ENCODE measurements at regions not wholly inside any gene's neighbourhood (a gene's known extent, or its start where the extent isn't known, plus 50 kb on each side); places are given as distances from the start of the nearest gene placed in this dataset.

DNA sequence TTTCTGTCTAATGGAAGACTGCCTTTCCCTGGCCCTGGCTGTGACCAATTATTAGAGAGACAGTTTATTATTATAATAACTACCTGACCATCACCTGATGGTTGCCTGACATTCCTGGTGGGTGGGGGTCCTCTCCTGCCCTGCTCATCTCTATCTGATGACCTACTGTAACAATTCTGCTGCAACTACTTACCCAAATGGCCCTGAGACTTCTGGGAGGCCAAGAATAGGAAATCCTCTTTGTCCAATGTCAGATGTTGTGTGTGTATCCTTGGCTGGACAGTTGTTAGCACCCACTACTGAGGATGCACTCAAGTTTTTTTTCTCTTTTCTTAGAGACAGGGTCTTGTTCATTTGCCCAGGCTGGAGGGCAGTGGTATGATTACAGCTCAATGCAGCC, 110.3 kb downstream of the DDX1 start:
- DNase-seq (ENCODE audit: low read depth), result no peak

DNA sequence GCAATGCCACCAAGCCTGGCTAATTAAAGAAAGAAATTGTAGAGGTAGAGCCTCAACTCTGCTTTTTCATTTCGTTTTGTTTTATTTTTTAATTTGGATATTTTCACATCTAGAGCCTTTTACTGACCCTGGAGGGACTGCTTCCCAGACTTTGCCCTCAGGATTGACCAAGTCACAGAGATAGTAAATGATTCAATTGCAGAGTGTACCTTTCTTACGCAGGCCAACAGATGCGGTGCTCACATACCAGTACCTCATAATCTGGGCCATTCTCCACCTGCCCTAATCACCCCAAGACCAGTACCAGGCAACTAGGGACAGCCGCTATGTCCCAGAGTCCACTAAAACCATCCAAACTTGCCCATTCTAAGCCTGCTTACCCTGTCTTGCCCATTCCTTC, 110.8 kb downstream of the DDX1 start:
- DNase-seq (ENCODE audit: low read depth), result no peak

GRCh38 chr2:15703365-15703869, 111.7 kb downstream of the DDX1 start:
- DNase-seq (ENCODE audit: low read depth), result no peak

DNA sequence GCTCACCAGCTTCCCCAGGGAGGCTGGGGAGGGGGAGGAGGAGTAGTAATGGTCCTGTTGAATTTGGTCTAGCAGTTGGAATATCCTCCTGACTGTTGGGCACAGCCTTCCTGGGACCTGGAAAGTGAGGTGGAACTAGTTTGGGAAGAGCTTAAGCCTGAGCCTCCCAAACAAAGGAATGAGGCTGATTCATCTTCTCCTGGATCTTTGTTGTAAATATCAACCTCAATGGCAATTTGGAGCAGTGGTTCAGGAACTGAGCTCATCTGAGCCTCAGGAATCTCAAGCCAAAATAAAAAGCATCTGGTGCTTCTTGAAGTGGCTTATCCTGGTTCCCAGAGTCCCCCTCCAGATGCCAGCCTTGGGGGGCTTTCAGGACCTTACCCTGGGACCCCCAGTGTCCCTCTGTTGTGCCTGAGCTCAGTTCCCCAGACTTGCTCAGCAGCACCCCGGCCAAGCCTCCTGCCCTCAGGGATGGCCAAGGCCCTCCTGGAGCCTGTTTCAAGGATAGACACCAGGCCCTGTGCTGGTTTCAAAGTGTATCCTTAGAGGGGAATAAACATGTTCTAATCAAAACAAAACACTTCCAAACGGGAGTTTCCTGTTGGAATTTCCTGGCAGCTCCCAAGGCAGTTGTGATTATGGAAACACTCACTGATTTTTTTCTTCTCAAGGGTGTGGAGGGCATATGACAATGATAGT, 112.6 kb downstream of the DDX1 start:
- no peak for DNase-seq (ENCODE audit: low read depth)

GRCh38 chr2:15704788-15705115, 113.1 kb downstream of the DDX1 start:
- DNase-seq (ENCODE audit: low read depth), result no peak

GRCh38 chr2:15705310-15705709, 113.6 kb downstream of the DDX1 start:
- no peak for DNase-seq (ENCODE audit: low read depth)

DNA sequence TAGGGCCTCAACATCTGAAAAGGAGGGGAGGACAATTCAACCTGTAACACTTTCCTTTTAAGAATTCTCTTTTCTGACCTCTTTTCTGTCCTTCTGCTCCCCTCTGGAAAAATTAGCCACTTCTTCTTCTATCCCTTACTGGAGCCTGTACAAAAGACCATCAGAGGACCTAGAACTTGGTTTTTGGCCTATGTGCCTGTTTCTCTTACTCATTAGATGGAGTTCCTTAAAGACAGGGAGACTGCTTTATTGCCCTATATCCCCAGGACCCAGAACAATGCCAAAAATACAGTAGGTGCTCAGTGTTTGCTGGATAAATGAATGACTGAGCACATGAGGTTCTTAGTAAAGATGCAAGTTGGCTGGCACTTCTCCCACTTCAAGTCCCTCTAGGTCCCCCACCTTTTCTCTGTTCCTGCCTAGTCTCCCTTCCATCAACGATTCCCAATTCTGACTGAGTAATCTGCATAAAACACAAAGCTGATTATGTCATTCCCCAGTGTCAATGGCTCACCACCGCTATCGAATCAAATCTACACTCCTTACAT, 114.2 kb downstream of the DDX1 start:
- DNase-seq (ENCODE audit: low read depth), result no peak

DNA sequence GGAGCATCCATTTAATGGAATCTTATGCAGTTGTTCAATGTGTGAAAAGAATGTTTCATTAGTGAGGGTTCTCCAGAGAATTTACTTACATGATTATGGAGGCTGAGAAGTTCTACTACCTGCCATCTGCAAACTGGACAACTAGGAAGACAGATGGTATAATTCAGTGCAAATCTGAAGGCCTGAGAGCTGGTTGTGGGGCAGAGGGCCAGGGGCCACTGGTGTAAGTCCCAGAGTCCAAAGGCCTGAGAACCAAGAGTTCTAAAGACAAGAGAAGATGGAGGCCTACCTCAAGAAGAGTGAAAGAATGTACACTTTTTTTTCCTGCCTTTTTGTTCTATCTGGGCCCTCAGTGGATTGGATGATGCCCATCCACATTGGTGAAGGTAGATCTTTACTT, 114.8 kb downstream of the DDX1 start:
- no peak for DNase-seq (ENCODE audit: low read depth)

GRCh38 chr2:15706986-15707632, 115.4 kb downstream of the DDX1 start:
- no peak for DNase-seq (ENCODE audit: low read depth)

DNA sequence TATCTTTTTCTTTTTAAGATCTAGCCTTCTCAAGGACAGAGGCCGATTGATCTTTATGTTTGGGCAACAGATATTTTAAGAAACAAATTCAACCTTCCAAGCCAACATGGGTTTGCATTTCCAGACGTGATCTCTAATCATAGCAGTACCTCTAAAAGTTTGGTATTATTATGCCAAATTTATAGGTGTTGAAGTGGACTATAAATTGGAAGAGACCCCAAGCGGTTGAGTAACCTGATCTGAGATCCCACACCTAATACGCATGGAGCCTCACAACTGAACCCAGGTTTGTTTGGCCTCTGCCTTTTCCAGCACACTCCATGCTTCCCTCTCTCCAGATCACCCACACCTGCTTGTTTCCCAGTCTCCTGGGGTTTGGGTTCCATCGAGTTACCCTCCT, 116.5 kb downstream of the DDX1 start:
- no peak for DNase-seq (ENCODE audit: low read depth)

DNA sequence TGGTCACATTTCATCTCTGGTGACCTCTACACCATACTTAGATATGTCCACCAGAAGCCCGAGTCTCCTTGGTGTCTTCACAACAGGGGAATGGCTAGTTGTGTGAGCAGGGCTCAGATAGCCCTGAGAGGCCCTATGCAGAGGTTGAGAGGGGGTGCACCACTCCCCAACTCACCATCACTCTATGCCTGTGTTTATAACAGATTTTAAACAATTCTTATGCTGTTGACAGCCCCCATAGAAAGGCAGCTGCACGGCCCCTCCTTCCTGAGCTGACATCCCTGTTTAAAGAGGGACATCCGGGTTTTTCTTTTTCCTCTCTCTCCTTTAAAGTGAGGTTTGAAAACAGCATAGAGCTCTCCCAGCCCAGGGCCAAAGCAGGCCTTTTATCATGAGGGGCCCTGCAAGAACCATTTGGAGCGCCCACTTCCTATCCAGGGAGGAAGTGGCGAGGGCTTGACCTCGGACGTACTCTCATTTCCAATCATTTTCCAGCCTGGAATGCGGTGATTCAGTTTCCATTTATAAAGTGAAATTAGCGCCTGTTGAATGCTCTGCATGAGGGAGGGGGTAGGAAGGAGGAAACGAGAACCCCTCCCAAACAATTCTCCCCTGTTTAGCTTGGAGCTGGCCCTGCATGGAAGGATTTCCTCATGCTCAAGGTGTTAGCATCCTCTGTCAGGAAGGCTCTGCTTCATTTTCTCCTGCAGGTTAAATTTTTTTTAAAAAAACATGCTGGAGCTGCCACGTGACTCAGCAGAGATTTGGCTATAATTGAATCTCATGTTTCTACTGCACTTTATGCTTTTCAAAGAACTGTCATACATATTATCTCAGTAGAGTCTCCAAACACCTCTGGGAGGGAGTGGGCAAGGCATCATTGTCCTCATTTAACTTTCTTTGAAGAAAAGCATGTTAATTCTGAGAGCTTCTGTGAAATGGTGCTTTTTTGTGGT, 117.5 kb downstream of the DDX1 start:
- no peak for DNase-seq (ENCODE audit: low read depth)

DNA sequence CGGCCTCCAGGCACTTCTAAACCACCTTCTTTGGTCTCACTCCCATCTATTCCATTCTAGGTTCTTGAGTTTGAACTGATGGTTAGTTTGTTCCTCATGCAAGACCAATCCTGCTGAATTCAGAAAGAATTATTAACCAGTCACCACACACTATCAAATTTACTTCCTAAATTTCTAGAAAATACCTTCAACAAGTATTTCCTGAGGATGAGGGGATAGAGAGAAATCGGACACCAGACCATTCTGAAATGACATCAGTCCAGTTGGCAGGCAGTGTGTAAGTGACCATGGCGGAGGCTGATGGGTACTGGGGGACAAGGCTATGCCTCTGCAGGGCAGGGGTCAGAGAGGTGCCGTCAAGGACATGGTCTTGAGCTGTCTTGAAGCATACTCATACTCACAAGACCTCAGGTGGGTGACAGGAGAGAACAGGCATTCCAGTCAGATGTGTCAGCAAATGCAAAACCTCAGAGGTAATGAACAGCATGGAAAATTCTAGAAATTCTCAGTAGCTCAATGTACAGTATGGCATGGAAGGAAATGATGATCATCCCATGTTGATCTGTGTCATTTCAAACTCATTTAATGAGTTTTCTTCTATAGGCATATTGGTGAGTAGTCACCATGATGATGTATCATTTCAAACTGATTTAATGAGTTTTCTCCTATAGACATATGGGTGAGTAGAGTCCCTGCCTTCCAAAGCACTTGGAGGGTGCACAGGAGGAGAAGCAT, 119.6 kb downstream of the DDX1 start:
- DNase-seq (ENCODE audit: low read depth), result no peak

- no peak for DNase-seq (ENCODE audit: low read depth)
These were observed 121.1 kb downstream of the DDX1 start for GRCh38 chr2:15712551-15713342.

DNA sequence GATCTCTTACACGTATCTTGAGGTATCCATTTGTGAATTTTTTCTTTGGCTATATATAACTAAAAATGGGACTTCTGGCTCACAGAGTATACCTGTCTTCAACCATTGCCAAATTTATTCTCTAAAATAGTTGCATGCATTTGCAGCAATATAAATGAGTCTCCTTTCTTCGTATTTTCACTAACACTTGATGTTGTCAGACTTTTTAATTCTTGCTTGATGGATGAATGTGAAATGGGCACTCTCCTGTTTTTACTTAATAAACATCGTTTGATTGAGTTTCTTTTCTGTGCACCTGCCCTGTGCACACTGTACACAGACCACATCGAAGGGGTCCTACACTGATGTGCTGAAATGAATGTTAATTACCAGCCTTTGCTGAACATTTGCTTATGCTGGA, 121.8 kb downstream of the DDX1 start:
- DNase-seq (ENCODE audit: low read depth), result no peak

DNA sequence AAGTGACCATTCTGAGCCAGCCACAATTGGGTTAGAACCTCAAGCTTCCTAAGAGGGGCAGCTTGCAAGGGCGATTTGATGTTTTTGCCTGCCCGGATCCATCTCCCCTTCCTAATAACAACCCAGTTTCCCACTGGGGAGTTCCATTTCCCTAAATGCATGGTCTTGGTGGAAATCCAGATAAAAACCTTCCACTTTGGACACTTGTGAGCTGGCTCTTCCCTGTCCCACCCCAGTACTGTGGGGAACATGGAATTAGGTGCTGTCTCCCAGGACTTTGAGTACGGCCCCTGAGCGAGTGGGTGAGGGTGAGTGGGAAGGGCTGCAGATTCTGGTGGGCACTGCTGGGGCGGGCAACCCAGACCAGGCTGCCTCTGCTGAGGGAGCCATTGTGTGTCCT, 122.3 kb downstream of the DDX1 start:
- no peak for DNase-seq (ENCODE audit: low read depth)

DNA sequence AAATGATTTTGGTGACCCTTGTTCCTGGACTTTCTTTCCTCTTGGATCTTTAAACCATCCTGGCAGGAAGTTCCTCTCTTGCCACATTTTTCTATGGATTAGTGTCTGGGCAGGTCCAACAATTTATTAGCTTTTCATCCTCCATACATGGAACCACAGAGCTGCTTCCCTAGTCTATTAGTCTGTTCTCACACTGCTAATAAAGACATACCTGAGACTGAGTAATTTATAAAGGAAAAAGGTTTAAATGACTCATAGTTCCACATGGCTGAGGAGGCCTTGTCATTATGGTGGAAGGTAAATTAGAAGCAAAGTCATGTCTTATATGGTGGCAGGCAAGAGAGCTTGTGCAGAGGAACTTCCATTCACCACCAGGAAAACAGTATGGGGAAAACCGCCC, 122.9 kb downstream of the DDX1 start:
- no peak for DNase-seq (ENCODE audit: low read depth)

- DNase-seq (ENCODE audit: low read depth), result no peak
These were observed 123.9 kb downstream of the DDX1 start for GRCh38 chr2:15715596-15715995.

DNA sequence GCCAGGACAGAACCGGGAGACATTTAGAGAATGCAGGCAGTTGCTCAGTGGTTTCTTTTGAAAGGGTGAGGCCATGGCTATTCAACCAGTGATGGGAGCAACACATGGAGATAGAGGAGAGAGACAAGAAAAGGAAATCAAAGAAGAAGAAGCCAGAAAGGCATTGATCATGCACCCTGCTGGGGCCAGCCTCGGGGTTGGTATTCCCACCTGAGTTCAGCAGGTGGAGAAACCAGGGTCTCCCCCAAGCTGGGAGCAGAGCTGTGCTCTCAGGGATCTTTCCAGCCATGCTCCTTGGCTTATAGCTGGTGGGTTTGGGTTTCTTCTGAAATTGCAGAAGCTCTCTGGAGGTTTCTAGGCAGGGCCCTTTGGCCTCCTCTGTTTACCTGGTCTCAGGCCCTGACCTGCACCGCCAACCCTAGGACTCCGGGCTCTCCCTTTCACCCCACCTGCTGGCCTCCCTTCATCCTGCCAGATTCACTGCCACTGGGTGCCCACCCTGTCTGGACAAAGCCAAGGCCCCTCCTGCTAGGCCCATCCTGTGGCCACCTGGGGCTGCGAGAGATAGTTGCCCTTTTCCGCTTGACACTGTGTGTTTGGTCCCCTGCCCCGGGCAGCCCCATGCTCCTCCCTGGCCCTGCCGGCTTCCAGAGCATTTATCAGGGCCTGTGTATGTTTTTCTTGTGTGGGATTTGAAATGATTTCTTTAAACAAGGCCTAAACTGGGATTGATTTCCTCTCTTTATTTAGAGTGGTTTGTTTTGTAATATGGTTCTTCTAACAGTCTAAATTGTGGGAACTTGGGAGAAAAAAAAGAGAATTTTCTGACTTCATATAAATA, 126.7 kb downstream of the DDX1 start:
- DNase-seq (ENCODE audit: low read depth), result no peak

DNA sequence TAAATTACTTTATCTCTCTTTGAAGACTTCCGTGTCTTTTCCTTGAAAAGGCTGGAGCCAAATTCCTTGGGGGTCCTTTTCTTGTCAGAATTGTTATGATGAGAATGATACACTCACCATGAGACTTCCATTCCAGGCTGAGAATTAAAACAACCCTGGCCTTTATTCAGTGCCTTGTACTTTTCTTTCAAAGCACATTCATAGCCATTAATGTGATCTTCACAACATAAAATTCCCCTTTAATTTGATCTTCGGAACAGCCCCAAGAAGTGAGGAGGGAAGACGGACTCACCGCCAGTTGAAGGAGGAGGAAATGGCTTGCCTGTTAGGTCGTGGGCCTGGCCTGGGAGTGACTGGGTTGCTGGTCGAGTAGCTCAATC, 127.3 kb downstream of the DDX1 start:
- DNase-seq (ENCODE audit: low read depth), result no peak

Data from fibroblast of the conjunctiva (primary cell).